Right lobe of liver (tissue), 4 donors: ENCODE measurements at regions not wholly inside any gene's neighbourhood (a gene's known extent, or its start where the extent isn't known, plus 50 kb on each side); places are given as distances from the start of the nearest gene placed in this dataset.

Experiments used
- CTCF ChIP-seq, 4 donors: fragments of 200-600 bp in 3 of 4; fragments of 450-650 bp in 1 of 4; IDR thresholded peaks; one replicate each; pipeline versions ENCODE4 v1.5.1 to v1.8.0; 2016 to 2022; ENCODE audit warnings: antibody characterized with exemption in 4 of 4, mild to moderate bottlenecking in 2 of 4
- POLR2A ChIP-seq: fragments of 450-650 bp; IDR thresholded peaks from one replicate; pipeline ENCODE4 v1.6.1; 2017; ENCODE audit warnings: antibody characterized with exemption, mild to moderate bottlenecking
- donor health status: DM: no; HTN: no; CAD: no.
- donor health status: DM: no; HTN: no; CAD: no.
- donor health status: DM: no; HTN: yes; CAD: no.

GRCh38 chr6:139572001-139572400 lies 197.6 kb upstream of the CITED2 start:
- no peak for TF ChIP-seq CTCF (IDR thresholded peaks at IDR 0.05)
- TF ChIP-seq POLR2A, result no peak
